Ovary (tissue), 3 donors: ENCODE measurements at regions not wholly inside any gene's neighbourhood (a gene's known extent, or its start where the extent isn't known, plus 50 kb on each side); places are given as distances from the start of the nearest gene placed in this dataset.

Experiments
- POLR2A ChIP-seq: fragments of 450-650 bp; IDR thresholded peaks from one replicate; pipeline ENCODE4 v1.6.1; 2017; ENCODE audit warnings: antibody characterized with exemption, mild to moderate bottlenecking, moderate library complexity
- TF ChIP-seq, protein P1 (sequence below), 3 donors: fragments of 450-650 bp in 2 of 3; fragments of 200-600 bp in 1 of 3; IDR thresholded peaks; one replicate each; pipeline versions ENCODE4 v1.5.1 to v1.8.0; 2016 to 2022; ENCODE audit warnings: antibody characterized with exemption in 3 of 3, mild to moderate bottlenecking in 1 of 3
- donor health status: DM: no; HTN: no; CAD: no.

DNA sequence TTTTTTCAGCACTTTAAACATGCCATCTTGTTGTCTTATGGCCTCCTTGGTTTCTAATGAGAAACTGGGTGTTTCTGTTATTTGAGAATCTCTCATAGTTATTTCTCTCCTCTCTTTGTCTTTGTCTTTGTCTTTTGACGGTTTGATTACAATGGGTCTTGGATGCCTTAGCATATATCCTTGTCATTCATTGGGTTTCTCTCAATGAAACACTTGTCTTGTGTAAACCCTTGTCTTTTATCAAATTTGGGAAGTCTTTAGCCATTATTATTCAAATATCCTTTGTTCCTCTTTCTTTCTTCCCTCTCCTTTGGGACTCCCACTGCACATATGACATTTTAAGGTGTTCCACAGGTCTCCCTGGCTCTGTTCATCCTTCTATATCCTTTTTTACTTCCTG, 373.5 kb upstream of the TBX3 start:
- TF ChIP-seq, protein P1, sequence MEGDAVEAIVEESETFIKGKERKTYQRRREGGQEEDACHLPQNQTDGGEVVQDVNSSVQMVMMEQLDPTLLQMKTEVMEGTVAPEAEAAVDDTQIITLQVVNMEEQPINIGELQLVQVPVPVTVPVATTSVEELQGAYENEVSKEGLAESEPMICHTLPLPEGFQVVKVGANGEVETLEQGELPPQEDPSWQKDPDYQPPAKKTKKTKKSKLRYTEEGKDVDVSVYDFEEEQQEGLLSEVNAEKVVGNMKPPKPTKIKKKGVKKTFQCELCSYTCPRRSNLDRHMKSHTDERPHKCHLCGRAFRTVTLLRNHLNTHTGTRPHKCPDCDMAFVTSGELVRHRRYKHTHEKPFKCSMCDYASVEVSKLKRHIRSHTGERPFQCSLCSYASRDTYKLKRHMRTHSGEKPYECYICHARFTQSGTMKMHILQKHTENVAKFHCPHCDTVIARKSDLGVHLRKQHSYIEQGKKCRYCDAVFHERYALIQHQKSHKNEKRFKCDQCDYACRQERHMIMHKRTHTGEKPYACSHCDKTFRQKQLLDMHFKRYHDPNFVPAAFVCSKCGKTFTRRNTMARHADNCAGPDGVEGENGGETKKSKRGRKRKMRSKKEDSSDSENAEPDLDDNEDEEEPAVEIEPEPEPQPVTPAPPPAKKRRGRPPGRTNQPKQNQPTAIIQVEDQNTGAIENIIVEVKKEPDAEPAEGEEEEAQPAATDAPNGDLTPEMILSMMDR (IDR thresholded peaks at IDR 0.05): no peak
- no peak for TF ChIP-seq POLR2A
